ENCODE measurements at regions not wholly inside any gene's neighbourhood (a gene's known extent, or its start where the extent isn't known, plus 50 kb on each side); places are given as distances from the start of the nearest gene placed in this dataset.

DNA sequence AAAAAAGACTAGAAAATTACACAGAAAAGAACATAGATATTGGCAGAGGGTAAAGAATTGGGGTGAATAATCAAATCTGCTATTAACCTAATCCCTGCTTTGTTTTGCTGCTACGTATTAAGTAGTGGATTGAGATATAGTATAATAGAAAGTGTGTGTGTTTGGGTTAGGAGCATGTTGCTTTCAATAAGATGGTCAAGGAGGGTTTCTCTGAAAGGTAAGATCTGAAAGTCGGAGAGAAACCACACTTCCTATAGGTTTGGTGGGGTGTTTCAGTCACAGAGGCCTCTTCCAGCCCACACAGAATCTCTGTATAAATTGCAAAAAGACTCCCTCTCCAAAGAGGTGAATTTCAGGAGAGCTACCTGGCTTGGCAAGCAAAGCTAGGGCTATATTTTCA lies 345.7 kb upstream of the SATB1 start:
- Histone ChIP-seq H3K23ac (ENCODE audit: low read length) (no peak overlapping the region), H3K79me1 (ENCODE audit: low read length) (no peaks in the 10 kb centered on the region), H3K36me3 (ENCODE audit: control insufficient read depth in 1 of 2, insufficient read depth in 2 of 2, low read length in 2 of 2) (no peaks in the 10 kb centered on the region), H3K9ac (ENCODE audit: low read length) (no peak overlapping the region), H3K27ac (ENCODE audit: low read depth, low read length) (no peak overlapping the region), H3K9me3 (ENCODE audit: insufficient read depth, low read depth, low read length) (no peaks in the 10 kb centered on the region), H2BK12ac (ENCODE audit: low read length) (no peak overlapping the region), H3K18ac (ENCODE audit: low read length) (no peak overlapping the region), H3K4me2 (ENCODE audit: low read length) (no peak overlapping the region), H2AFZ (ENCODE audit: insufficient read depth, low read length, poor library complexity) (no peak overlapping the region), H2BK5ac (ENCODE audit: low read depth, low read length, poor library complexity) (no peak overlapping the region), H4K8ac (ENCODE audit: low read depth, low read length) (no peak overlapping the region), H3K14ac (ENCODE audit: low read length) (no peak overlapping the region), H2BK120ac (ENCODE audit: insufficient read depth, low read length, poor library complexity) (no peak overlapping the region), H3K79me2 (ENCODE audit: control insufficient read depth, insufficient read depth, low read length, poor library complexity) (no peaks in the 10 kb centered on the region), H3K4me3 (ENCODE audit: low read depth, low read length) (no peak overlapping the region), H3K4ac (ENCODE audit: low read depth, low read length) (no peak overlapping the region), H3K27me3 (ENCODE audit: insufficient read depth, low read length) (no peaks in the 10 kb centered on the region), H3K4me1 (ENCODE audit: control insufficient read depth in 1 of 2, insufficient read depth in 2 of 2, low read length in 2 of 2) (no peaks in the 10 kb centered on the region), H2AK5ac (ENCODE audit: low read length) (no peak overlapping the region), H4K12ac (ENCODE audit: low read depth, low read length) (no peak overlapping the region), H4K91ac (ENCODE audit: low read depth, low read length) (no peak overlapping the region)
- no peak for DNase-seq
- WGBS (ENCODE audit: extremely low coverage, insufficient coverage, insufficient read length): no CpG with 5 or more reads among the region's 2 CpGs

DNA sequence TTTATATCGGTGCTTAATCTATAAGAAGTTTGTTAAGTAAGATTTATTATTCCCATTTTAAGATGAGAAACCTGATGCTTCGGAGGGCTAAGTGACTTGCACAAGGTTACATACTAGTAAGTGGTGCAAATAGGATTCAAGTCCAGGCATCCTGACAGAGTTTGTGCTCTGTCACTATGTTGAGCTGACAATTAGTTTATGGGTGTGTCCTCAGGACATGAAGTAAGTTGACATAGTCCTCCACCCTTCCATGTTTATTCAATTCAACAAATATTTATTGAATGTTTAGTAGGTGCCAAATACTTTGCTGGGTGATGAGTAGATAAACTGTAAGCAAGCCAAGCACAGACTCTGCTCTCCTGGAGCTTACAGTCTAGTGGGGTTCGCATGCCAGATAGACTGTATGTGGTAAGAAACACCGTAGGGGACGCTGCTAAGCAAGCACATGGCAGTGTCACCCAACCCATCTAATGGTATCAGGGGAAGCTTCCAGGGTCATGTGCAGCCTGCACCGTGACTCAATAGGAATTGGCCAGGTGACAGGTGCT lies 342.7 kb upstream of the SATB1 start:
- Histone ChIP-seq H3K9me3 (ENCODE audit: insufficient read depth, low read depth, low read length) (no peaks in the 10 kb centered on the region), H4K91ac (ENCODE audit: low read depth, low read length) (no peak overlapping the region), H2AK5ac (ENCODE audit: low read length) (no peak overlapping the region), H3K79me1 (ENCODE audit: low read length) (no peaks in the 10 kb centered on the region), H3K36me3 (ENCODE audit: control insufficient read depth in 1 of 2, insufficient read depth in 2 of 2, low read length in 2 of 2) (no peaks in the 10 kb centered on the region), H4K8ac (ENCODE audit: low read depth, low read length) (no peak overlapping the region), H2AFZ (ENCODE audit: insufficient read depth, low read length, poor library complexity) (no peak overlapping the region), H3K27me3 (ENCODE audit: insufficient read depth, low read length) (no peaks in the 10 kb centered on the region), H3K27ac (ENCODE audit: low read depth, low read length) (no peak overlapping the region), H3K4ac (ENCODE audit: low read depth, low read length) (no peak overlapping the region), H3K4me3 (ENCODE audit: low read depth, low read length) (no peak overlapping the region), H3K14ac (ENCODE audit: low read length) (no peak overlapping the region), H4K12ac (ENCODE audit: low read depth, low read length) (no peak overlapping the region), H3K4me2 (ENCODE audit: low read length) (no peak overlapping the region), H3K23ac (ENCODE audit: low read length) (no peak overlapping the region), H3K4me1 (ENCODE audit: control insufficient read depth in 1 of 2, insufficient read depth in 2 of 2, low read length in 2 of 2) (no peaks in the 10 kb centered on the region), H3K18ac (ENCODE audit: low read length) (no peak overlapping the region), H2BK5ac (ENCODE audit: low read depth, low read length, poor library complexity) (no peak overlapping the region), H3K9ac (ENCODE audit: low read length) (no peak overlapping the region), H3K79me2 (ENCODE audit: control insufficient read depth, insufficient read depth, low read length, poor library complexity) (no peaks in the 10 kb centered on the region), H2BK120ac (ENCODE audit: insufficient read depth, low read length, poor library complexity) (no peak overlapping the region), H2BK12ac (ENCODE audit: low read length) (no peak overlapping the region)
- WGBS (ENCODE audit: extremely low coverage, insufficient coverage, insufficient read length): no CpG with 5 or more reads among the region's 6 CpGs
- DNase-seq: no peak

DNA sequence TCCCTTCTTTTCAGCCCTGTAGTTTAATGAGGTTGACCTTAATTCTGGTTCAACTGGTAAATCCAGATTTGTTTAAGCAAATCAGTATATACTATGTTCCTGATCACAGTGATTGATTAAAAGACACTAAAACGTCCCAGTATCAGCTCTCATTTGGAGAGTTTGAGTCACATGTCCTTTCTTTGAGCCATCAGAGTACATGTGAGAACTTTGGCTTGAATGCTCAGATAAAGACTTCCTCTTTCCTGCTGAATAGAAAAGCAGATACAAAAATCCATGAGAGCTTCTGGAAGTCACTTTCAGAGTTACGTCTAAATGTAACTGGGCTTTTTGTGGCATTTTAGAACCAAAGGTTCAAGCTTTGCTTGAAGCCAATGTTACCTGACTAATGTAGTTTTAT lies 341.8 kb upstream of the SATB1 start:
- no peak overlapping the region for H3K4me2 ChIP-seq (ENCODE audit: low read length)
- H2AK5ac ChIP-seq (ENCODE audit: low read length): no peak overlapping the region
- H2BK12ac ChIP-seq (ENCODE audit: low read length): no peak overlapping the region
- no peak overlapping the region for H2BK120ac ChIP-seq (ENCODE audit: insufficient read depth, low read length, poor library complexity)
- H3K14ac ChIP-seq (ENCODE audit: low read length): no peak overlapping the region
- H3K4me1 ChIP-seq (ENCODE audit: control insufficient read depth in 1 of 2, insufficient read depth in 2 of 2, low read length in 2 of 2): no peaks in the 10 kb centered on the region
- no peak overlapping the region for H4K12ac ChIP-seq (ENCODE audit: low read depth, low read length)
- H3K4ac ChIP-seq (ENCODE audit: low read depth, low read length): no peak overlapping the region
- no peak overlapping the region for H3K27ac ChIP-seq (ENCODE audit: low read depth, low read length)
- no CpG with 5 or more reads among the region's 2 CpGs for WGBS (ENCODE audit: extremely low coverage, insufficient coverage, insufficient read length)
- H3K18ac ChIP-seq (ENCODE audit: low read length): no peak overlapping the region
- H3K9me3 ChIP-seq (ENCODE audit: insufficient read depth, low read depth, low read length): no peaks in the 10 kb centered on the region
- no peaks in the 10 kb centered on the region for H3K36me3 ChIP-seq (ENCODE audit: control insufficient read depth in 1 of 2, insufficient read depth in 2 of 2, low read length in 2 of 2)
- H3K79me1 ChIP-seq (ENCODE audit: low read length): no peaks in the 10 kb centered on the region
- no peak overlapping the region for H4K8ac ChIP-seq (ENCODE audit: low read depth, low read length)
- H3K9ac ChIP-seq (ENCODE audit: low read length): no peak overlapping the region
- no peak overlapping the region for H2AFZ ChIP-seq (ENCODE audit: insufficient read depth, low read length, poor library complexity)
- H2BK5ac ChIP-seq (ENCODE audit: low read depth, low read length, poor library complexity): no peak overlapping the region
- no peaks in the 10 kb centered on the region for H3K27me3 ChIP-seq (ENCODE audit: insufficient read depth, low read length)
- H3K79me2 ChIP-seq (ENCODE audit: control insufficient read depth, insufficient read depth, low read length, poor library complexity): no peaks in the 10 kb centered on the region
- no peak overlapping the region for H4K91ac ChIP-seq (ENCODE audit: low read depth, low read length)
- DNase-seq: no peak
- no peak overlapping the region for H3K4me3 ChIP-seq (ENCODE audit: low read depth, low read length)
- no peak overlapping the region for H3K23ac ChIP-seq (ENCODE audit: low read length)

- Histone ChIP-seq H3K79me1 (ENCODE audit: low read length) (no peaks in the 10 kb centered on the region), H3K14ac (ENCODE audit: low read length) (no peak overlapping the region), H3K9ac (ENCODE audit: low read length) (no peak overlapping the region), H3K4me3 (ENCODE audit: low read depth, low read length) (no peak overlapping the region), H2AK5ac (ENCODE audit: low read length) (no peak overlapping the region), H3K18ac (ENCODE audit: low read length) (no peak overlapping the region), H4K91ac (ENCODE audit: low read depth, low read length) (no peak overlapping the region), H2BK12ac (ENCODE audit: low read length) (no peak overlapping the region), H3K27ac (ENCODE audit: low read depth, low read length) (no peak overlapping the region), H2BK5ac (ENCODE audit: low read depth, low read length, poor library complexity) (no peak overlapping the region), H4K8ac (ENCODE audit: low read depth, low read length) (no peak overlapping the region), H3K36me3 (ENCODE audit: control insufficient read depth in 1 of 2, insufficient read depth in 2 of 2, low read length in 2 of 2) (no peaks in the 10 kb centered on the region), H3K4me2 (ENCODE audit: low read length) (no peak overlapping the region), H3K27me3 (ENCODE audit: insufficient read depth, low read length) (no peaks in the 10 kb centered on the region), H3K23ac (ENCODE audit: low read length) (no peak overlapping the region), H2AFZ (ENCODE audit: insufficient read depth, low read length, poor library complexity) (no peak overlapping the region), H3K79me2 (ENCODE audit: control insufficient read depth, insufficient read depth, low read length, poor library complexity) (no peaks in the 10 kb centered on the region), H3K9me3 (ENCODE audit: insufficient read depth, low read depth, low read length) (no peaks in the 10 kb centered on the region), H3K4me1 (ENCODE audit: control insufficient read depth in 1 of 2, insufficient read depth in 2 of 2, low read length in 2 of 2) (no peaks in the 10 kb centered on the region), H3K4ac (ENCODE audit: low read depth, low read length) (no peak overlapping the region), H2BK120ac (ENCODE audit: insufficient read depth, low read length, poor library complexity) (no peak overlapping the region), H4K12ac (ENCODE audit: low read depth, low read length) (no peak overlapping the region)
- WGBS (ENCODE audit: extremely low coverage, insufficient coverage, insufficient read length): no CpG with 5 or more reads among the region's 1 CpG
- DNase-seq: no peak
These were observed 340.5 kb upstream of the SATB1 start for GRCh38 chr3:18765662-18766061.
